ENCODE measurements at regions not wholly inside any gene's neighbourhood (a gene's known extent, or its start where the extent isn't known, plus 50 kb on each side); places are given as distances from the start of the nearest gene placed in this dataset.

DNA sequence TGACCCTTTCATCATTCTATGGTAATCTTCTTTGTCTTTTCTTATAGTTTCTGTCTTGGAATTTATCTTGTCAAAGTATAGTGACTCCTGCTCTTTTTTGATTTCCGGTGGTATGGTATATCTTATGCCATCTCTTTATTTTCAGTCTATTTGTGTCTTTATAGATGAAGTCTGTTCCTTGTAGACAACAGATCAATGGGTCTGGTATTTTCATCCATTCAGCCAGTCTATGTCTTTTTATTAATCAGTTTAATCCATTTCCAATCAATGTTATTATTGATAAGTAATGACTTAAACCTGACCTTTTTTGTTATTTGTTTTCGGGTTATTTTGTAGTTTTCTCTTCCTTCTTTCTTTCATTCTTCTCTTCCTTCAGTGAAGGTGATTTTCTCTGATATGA, 495.9 kb upstream of the PCDH9 start:
- no peak for DNase-seq (ENCODE audit: low read depth, low spot score)

DNA sequence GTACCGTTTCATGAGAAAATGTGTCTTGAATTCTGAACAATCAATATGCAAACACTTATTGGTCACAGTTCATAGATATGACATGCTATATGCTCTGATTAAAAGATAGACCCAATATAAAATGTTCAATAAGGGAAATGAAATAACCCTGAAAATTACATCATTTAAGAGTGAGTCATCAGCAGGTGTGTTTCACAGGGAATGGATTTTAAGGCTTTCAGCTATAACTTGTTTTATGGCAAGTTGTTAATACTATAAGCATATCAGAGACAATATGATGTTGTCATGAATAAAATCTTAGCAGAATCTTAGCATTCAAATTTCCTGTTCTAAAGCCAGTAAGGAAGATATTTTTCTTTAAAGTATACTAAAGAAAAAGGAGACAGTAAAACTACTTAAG, 483.4 kb upstream of the PCDH9 start:
- DNase-seq (ENCODE audit: low read depth, low spot score) = no peak

DNA sequence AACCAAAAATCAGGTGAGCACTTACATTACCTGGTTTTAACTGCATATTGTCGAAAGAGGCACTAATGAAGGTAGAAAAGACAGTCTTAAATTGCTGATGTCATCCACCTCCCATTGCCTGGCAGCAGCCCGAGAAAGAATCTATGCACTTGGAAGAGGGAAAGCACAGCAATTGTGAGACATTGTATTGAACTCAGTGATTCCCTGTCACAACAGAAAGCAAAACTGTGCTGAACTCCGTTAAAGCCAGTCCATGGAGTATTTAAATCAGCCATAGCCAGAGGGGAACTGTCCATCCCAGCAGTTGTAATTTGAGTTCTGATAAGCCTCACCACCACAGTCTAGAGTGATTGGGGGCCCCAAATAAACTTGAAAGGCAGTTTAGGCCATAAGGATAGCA, 466.6 kb upstream of the PCDH9 start:
- DNase-seq (ENCODE audit: low read depth, low spot score) = no peak

DNA sequence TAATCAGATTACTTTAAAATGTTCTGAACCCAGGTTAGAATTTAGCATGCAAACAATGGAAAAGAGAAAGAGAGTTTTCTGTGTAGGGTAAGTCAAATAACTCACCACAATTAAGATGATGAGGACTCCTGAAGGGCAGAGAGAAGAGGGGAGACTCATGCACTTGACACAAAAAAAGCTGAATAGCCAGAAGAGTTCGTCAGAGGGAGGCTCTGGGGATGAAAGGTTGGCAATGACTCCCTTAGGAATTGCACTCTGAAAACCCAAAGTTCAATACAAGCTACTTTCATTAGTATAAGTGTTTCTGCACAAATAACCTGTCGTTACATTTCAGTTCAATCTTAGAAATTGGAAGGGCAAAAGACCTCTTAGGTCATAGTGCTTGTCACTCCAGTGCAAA, 434.4 kb upstream of the PCDH9 start:
- DNase-seq (ENCODE audit: low read depth, low spot score) = no peak

DNA sequence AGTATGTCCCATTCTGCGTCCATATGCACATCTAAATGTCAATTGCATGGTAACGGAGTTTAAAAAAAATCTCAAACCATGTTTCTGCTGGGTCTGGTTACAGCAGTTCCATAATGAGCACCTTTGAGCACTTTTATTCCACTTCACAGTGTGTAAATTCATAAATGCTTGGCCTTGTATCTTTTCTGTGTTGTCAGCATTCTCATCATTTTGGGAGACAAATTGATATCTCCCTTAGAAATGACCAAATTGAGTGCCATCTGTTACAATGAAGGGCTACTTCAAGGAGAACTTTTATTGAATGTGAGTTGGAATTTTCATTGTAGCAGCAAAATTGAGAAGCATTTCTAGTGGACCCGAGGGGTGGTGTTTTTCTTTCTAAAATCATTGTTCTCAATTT, 432.9 kb upstream of the PCDH9 start:
- no peak for DNase-seq (ENCODE audit: low read depth, low spot score)

DNA sequence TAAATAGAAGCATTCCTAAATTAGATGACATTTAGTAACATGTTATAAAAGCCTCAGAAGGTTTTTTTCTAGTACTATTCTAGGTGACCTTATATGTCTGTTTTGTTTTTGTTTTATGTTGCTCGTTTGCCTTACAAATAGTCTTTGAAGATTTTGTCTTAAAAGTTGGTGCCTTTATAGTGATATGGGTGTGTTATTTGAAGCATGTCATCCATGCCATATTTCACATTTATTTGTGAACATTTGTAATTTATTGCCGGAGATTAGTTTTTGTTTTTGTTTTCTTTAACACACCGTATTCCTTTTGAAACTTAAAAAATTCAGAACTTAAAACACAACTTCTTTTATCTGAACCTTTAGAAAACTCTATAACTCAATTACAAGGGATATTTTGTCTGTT, 422.8 kb upstream of the PCDH9 start:
- no peak for DNase-seq (ENCODE audit: low read depth, low spot score)

DNA sequence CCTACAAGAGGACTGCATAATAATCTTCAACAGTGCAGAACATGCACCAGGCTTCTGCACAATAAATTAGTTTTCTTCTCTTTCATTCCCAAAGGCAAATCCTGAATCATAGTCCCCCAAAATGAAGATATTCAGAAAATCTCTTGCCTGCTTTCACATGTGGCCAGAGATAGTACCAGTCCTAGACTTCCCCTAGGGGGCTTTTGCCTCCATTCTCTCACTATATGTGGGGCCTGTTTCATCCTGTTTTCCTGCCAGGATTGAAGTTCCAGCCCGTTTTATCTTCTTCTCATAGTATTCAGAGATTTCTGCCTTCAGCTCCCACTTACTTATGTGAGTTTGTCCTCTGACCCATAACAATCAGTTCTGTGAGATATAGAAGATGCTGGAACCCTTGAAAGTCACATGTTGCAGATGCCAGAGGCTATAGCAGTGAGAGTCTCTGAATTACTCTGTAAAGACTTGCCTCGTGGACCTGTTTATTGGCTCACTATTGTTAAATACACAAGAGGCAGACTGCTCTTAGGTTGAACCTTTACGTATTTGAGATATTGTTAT, 421.9 kb upstream of the PCDH9 start:
- no peak for DNase-seq (ENCODE audit: low read depth, low spot score)

DNA sequence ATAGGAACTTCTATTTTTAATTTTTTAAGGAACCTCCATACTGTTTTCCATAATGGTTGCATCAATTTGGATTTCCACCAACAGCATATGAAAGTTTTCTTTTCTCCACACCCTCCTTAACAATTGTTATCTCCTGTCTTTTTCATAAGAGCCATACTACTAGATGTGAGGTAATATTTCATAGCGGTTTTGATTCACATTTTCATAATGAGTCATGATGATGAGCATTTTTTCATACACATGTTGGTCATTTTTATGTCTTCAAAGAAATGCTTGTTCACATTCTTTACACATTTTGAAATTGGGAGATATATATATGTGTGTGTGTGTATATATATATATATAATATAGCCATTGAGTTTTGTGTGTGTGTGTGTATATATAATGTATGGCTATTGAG, 420.3 kb upstream of the PCDH9 start:
- no peak for DNase-seq (ENCODE audit: low read depth, low spot score)

DNA sequence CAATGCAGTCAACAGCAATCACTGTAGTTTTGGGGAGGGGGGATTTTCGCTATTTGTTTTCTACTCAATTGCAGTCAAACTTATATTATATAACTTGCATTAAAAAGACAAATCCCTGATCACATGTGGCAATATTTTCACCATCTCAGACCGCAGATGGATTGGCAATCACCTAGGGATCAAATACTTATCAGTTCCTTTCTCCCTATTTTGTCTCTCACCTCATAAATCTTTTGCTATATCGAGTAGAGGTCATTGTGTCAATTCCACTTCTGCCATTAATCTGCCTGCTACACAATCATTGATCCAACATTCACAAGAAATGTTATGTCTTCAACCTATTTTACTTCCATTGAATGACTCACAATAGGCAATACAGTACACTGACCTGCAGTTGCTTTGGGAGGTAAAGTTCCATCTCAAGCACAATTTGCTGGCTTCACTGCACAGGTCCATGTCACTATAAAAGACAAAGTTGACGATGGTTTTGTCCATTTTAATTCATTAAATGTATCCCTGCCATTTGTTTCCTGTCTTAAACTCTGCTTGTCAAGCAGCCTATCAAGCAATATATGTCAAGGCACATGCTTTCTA, 415.8 kb upstream of the PCDH9 start:
- no peak for DNase-seq (ENCODE audit: low read depth, low spot score)

DNA sequence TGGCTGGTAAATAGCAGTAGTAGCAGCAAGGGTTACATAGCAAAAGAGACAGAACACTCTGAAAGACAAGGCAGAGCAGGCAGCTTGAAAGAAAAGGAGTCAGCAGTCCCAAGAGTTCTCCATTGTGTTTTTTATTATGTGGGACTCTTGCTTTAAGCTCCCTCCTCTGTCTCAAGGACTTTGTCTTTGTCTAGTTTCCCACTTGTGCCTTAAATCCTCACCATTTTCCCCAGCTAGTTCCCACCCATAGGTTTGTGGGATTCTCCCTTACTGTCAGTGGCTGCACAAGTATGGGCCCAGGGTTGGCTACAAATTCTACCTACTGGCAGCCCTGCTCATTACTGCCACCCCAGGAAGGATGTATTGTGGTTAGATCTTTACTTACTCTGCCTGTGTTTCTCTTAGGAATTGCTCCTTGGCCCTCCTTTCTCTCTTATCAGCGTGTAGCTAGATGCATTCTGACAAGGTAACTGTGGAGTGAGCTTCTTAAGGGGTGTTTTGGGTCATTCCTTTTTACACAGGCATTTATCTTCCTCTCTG, 413.4 kb upstream of the PCDH9 start:
- no peak for DNase-seq (ENCODE audit: low read depth, low spot score)

DNA sequence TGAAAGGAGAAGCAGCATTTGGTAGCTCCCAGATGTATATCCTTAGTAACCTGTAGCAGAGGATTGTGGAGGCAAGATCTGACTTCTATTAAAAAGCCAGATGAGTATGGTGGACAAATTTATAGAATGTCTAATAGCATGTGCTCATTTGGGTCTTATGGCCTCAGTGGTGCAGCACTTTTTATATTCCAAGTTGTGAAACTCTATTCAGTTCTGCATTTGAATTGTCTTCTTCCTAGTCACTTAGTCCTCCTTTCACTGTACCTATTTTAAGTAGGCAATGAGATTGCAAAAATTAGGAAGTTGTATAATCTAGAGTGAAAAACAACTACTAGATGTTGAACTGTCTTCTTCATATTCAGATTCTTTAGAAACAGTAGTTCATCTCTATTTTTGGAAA, 412.5 kb upstream of the PCDH9 start:
- DNase-seq (ENCODE audit: low read depth, low spot score) = no peak

DNA sequence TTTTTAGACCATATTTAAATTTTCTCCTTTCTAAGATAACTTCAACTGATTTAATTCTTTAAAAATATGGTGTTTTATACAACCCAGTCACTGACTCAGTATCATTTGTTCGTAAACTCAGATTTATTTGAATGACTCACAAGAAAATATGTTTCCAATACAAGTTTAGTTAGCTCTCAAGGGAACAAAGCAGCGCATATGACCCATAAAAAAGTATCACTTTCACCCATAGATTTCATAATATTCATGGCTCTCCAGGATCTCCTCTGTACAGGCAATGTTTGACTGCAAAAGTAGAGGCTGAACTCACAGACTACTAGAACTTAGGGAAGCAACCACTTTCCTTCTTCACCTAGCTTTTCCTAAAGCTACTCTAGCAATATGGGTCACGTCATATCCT, 405.6 kb upstream of the PCDH9 start:
- DNase-seq (ENCODE audit: low read depth, low spot score) = no peak

DNA sequence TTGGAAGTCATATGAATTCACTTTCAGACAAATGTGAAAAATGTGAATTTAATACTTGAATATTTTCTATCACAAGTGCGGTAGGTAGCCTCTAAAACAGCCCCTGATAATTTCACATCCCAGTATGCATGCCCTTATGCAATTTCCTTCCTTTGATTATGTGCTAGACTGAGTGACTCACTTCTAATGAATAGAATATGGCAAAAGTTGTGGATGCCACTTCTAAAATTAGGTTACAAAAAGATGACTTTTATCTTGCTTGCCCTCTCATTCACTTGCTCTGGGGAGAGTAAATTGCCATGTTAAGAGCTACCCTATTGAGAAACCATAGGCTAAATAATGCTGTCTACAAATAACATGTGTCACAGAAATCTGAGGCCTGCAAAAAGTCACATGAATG, 402.5 kb upstream of the PCDH9 start:
- no peak for DNase-seq (ENCODE audit: low read depth, low spot score)

DNA sequence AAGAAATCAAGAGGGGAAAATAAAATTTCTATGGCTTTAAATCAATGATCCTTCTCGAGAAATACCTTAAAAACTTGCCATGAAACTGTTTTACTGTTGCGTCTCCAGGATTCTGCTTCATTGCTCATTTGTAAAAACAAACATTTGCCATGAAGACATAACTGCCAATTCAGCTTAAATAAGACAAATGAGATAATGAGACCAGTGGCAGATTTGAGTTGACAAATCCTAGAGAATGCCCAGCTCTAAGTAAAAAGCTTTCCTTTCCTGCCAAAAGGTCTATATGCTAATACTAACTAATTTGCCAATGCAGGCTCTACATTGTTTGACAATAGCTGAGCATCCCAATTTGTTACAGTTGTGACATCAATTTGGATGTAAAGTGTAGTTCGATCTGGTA, 400.5 kb upstream of the PCDH9 start:
- no peak for DNase-seq (ENCODE audit: low read depth, low spot score)

DNA sequence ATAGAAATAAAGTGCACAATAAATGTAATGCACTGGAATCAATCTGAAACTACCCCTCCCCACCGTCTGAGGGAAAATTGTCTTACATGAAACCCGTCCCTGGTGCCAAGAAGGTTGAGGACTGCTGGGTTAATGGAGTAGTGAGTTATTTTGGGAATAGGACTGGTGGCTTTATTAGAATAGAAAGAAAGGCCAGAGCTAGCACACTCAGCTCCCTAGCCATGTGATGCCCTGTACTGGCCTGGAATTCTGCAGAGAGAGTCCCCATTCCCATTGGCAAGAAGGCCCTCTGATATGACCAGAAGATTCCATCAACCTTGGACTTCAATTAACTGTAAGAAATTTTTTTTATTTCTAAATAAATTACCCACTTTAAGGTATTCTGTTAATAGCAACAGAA, 393.5 kb upstream of the PCDH9 start:
- DNase-seq (ENCODE audit: low read depth, low spot score) = no peak

DNA sequence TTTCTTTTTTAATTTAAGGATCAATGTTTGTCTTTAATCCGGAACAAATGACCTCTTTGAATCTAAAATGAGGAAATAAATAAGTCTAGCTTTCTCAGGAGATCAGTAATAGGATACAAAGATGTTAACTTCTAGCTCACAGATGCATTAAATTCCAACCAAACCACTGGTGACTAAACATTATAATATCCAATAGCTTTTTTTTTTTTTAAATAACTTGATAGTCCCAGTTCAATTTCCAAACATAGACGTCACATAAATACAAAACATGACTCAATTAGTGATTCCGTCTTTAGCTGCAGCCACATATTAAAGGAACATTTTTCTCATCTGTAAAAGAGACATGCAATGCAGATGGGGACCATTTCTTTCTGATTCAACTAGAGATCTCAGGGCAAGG, 390.5 kb upstream of the PCDH9 start:
- DNase-seq (ENCODE audit: low read depth, low spot score) = no peak

DNA sequence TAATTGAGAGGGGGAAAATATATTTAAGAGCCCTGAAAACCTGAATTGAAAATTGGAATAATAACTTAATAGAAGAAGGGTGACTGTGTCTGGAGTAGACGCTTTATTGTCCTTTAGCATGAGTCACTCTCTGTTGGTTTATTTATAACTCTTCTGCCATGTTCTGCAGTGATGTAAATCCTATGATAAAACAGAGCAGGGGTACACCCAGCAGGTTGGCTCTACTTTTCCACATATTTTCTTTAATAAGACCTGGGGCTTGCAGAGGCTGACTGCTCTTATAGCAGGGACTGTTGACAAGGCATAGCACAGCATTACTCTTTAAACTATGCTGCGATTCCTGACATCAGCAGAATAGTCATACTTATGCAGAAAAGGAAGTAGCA, 389.9 kb upstream of the PCDH9 start:
- DNase-seq (ENCODE audit: low read depth, low spot score) = peak; percentile 17

DNA sequence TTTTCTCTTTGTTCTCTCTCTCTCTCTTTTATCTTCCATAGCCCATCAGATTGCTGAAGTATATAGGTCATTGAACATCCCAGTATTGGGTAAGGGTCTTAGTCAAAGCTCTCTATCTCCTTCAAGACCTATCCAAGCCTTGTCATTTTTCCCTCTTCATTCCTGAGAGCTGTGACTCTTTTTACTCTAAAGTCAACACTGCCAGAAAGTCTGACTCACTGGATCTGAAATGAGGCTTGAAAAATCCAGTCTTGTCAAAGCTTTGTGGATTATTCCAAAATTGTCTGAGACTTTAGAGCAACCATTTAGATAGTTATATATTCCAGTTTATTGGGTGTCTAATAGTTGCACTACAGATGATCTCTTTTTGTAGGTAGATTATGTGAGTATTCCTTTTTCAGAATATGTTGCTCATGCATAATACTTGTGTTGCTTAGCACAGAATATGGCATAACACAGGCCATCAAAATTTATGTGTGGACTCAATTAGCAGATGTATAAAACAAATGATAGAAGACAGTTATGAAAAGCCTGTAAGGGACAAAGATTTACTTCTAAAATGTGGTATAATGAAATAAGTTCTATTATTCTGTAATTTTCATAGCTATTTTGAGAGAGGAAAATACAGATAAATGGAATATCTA, 389.3 kb upstream of the PCDH9 start:
- DNase-seq (ENCODE audit: low read depth, low spot score) = no peak

DNA sequence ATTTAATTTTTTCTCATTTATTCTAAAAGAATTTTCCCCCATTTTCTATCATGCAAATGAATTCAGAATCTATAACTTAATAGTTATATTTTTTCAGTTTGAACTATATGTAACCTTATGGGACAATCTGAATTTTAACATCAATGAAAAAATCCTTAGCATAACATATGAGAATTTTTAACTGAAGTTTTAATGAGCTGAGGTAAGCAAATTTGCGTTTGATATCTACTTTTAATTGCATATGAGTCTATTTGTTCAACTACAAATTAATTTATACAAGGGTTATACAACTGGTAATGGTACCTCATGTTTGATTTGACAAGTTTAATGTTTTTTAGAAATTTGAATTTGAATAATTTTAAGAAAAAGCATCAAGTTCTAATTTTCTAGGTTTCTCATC, 384.4 kb upstream of the PCDH9 start:
- no peak for DNase-seq (ENCODE audit: low read depth, low spot score)

DNA sequence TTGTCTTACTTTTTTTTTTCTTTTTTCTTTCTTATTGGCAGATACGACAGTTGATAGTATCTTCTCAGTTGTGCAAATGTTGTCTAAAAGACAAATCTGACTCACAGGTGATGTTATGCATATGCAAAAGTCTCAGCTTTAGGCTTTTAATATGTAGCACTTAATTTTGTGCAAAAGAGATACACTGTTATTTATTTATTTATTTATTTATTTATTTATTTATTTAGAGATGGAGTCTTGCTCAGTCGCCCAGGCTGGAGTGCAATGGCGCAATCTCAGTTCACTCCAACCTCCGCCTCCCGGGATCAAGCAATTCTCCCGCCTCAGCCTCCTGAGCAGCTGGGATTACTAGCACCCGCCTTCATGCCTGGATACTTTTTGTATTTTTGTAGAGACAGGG, 383.9 kb upstream of the PCDH9 start:
- no peak for DNase-seq (ENCODE audit: low read depth, low spot score)

DNA sequence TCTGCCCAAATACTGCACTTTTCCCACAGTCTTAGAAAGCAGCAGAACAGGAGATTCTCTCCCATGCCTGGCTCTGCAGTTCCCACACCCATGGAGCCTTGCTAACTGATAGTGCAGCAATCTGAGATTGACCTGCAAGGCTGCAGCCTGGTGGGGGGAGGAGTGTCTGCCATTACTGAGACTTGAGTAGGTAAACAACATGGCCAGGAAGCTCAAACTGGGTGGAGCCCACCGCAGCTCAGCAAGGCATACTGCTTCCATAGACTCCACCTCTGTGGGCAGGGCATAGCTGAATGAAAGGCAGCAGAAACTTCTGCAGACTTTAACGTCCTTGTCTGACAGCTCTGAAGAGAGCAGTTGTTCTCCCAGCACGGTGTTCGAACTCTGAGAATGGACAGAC, 358.5 kb upstream of the PCDH9 start:
- DNase-seq (ENCODE audit: low read depth, low spot score) = no peak

DNA sequence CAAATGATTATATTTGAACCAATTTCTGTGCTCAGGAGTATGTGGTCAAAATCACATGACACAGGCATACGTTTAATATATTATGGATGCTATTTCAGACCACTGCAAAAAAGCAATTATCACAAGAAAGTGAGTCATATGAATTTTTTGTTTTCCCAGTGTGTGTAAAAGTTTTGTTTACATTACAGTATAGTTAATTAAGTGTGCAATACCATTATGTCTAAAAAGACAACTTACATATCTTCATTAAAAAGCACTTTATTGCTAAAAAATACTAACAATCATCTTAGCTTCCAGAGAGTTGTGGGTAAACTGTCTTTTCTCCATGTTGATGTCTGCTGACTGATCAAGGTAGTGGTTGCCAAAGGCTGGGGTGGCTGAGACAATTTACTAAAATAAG, 347.2 kb upstream of the PCDH9 start:
- DNase-seq (ENCODE audit: low read depth, low spot score) = no peak

All from brain pericyte (primary cell).